Thyroid gland (tissue), 4 donors: ENCODE measurements at regions not wholly inside any gene's neighbourhood (a gene's known extent, or its start where the extent isn't known, plus 50 kb on each side); places are given as distances from the start of the nearest gene placed in this dataset.
A peak's percentile ranks its signal among the peaks of the same experiment; 100 is the strongest.

Experiments used
- DNase-seq, 2 donors: peaks; one replicate each; pipeline ENCODE4 v3.0.0-alpha.2; 2019
- H3K27ac ChIP-seq, 3 donors: fragments of 200-600 bp; sonication (generic); 1 replicate in 2 of 3; 2 replicates in 1 of 3; pipeline ENCODE4 v1.5.1; 2016 to 2019; ENCODE audit warnings: mild to moderate bottlenecking in 1 of 3, moderate library complexity in 1 of 3
- H3K27me3 ChIP-seq: fragments of 200-600 bp; sonication (generic); one replicate; pipeline ENCODE4 v1.5.1; 2019
- H3K36me3 ChIP-seq, 2 donors: fragments of 200-600 bp; sonication (generic); one replicate each; pipeline ENCODE4 v1.5.1; 2016 to 2019
- H3K4me1 ChIP-seq, 2 donors: fragments of 200-600 bp; sonication (generic); one replicate each; pipeline ENCODE4 v1.5.1; 2017 to 2019
- H3K4me3 ChIP-seq, 3 donors: fragments of 200-600 bp; sonication (generic); replicated peaks in 1 of 3; 1 replicate in 2 of 3; 2 replicates in 1 of 3; pipeline ENCODE4 v1.5.1; 2016; ENCODE audit warnings: mild to moderate bottlenecking in 1 of 3
- H3K9me3 ChIP-seq: fragments of 200-600 bp; sonication (generic); one replicate; pipeline ENCODE4 v1.5.1; 2017
- CTCF ChIP-seq, 6 experiments: fragments of 200-600 bp in 3 of 6; fragments of 450-650 bp in 3 of 6; sonication (generic) in 3 of 6; IDR thresholded peaks; one replicate each; pipeline ENCODE4 v1.5.1; 2016 to 2019; ENCODE audit warnings: antibody characterized with exemption in 6 of 6, mild to moderate bottlenecking in 2 of 6, inconsistent platforms in 1 of 6, moderate library complexity in 1 of 6
- POLR2A ChIP-seq, 2 donors: fragments of 450-650 bp; IDR thresholded peaks; one replicate each; pipeline ENCODE4 v1.6.1; 2017; ENCODE audit warnings: antibody characterized with exemption in 2 of 2, mild to moderate bottlenecking in 2 of 2, moderate library complexity in 1 of 2
- WGBS, 2 donors: methylation state at CpG; one replicate each; pipeline ENCODE4 v1.1.5; 2017; 5-methylcytosine and 5-hydroxymethylcytosine counted together
- intact Hi-C: fragments of 100-400 bp; cut with DNase I; formaldehyde crosslinking; loops from one replicate; pipeline ENCODE4 v1.15.1; 2023

GRCh38 chr9:12403721-12404120 is 289.5 kb upstream of the TYRP1 start:
- Histone ChIP-seq H3K36me3 (no peaks in the 10 kb centered on the region), H3K27me3 (no peaks in the 10 kb centered on the region), H3K27ac (no peak overlapping the region), H3K4me3 (no peak overlapping the region), H3K4me1 (no peaks in the 10 kb centered on the region), H3K9me3 (no peaks in the 10 kb centered on the region)
- WGBS, 2 donors: 45 to 48% methylated on average over 2 of the region's 2 CpGs
- intact Hi-C loops: no loop called here
- no peak for DNase-seq
- TF ChIP-seq CTCF (IDR thresholded peaks at IDR 0.05): no peak
- no peak for TF ChIP-seq POLR2A (IDR thresholded peaks at IDR 0.05)

- Histone ChIP-seq H3K27me3 (no peaks in the 10 kb centered on the region), H3K9me3 (no peaks in the 10 kb centered on the region), H3K4me3 (no peak overlapping the region), H3K36me3 (no peaks in the 10 kb centered on the region), H3K4me1 (peaks cover 6 to 8% of the 10 kb centered on the region in 2 donors), H3K27ac (no peak overlapping the region)
- no peak for DNase-seq
- intact Hi-C loops: no loop called here
- 71 to 79% methylated on average over 2 of the region's 2 CpGs for WGBS, 2 donors
- TF ChIP-seq CTCF (IDR thresholded peaks at IDR 0.05): no peak
- TF ChIP-seq POLR2A (IDR thresholded peaks at IDR 0.05): no peak
These were observed 279.2 kb upstream of the TYRP1 start for GRCh38 chr9:12413986-12414385.

- peaks cover 6 to 8% of the 10 kb centered on the region in 2 donors for H3K4me1 ChIP-seq
- H3K4me3 ChIP-seq: no peak overlapping the region
- H3K27me3 ChIP-seq: no peaks in the 10 kb centered on the region
- no peaks in the 10 kb centered on the region for H3K9me3 ChIP-seq
- no peak for DNase-seq
- 21 to 31% methylated on average over 7 of the region's 7 CpGs for WGBS, 2 donors
- no peak for TF ChIP-seq POLR2A (IDR thresholded peaks at IDR 0.05)
- no peak for TF ChIP-seq CTCF (IDR thresholded peaks at IDR 0.05)
- peak overlapping the region in 1 of 3 donors; percentile 23 for H3K27ac ChIP-seq
- intact Hi-C loops: no loop called here
- H3K36me3 ChIP-seq: no peaks in the 10 kb centered on the region
These were observed 278.7 kb upstream of the TYRP1 start for GRCh38 chr9:12414514-12414913.

GRCh38 chr9:12415361-12415760 is 277.8 kb upstream of the TYRP1 start:
- no peak for DNase-seq
- H3K9me3 ChIP-seq: no peaks in the 10 kb centered on the region
- WGBS, 2 donors: 97% methylated on average over 2 of the region's 2 CpGs
- peaks cover 6 to 8% of the 10 kb centered on the region in 2 donors for H3K4me1 ChIP-seq
- no peaks in the 10 kb centered on the region for H3K27me3 ChIP-seq
- H3K27ac ChIP-seq: no peak overlapping the region
- intact Hi-C loops: no loop called here
- no peaks in the 10 kb centered on the region for H3K36me3 ChIP-seq
- H3K4me3 ChIP-seq: no peak overlapping the region
- no peak for TF ChIP-seq POLR2A (IDR thresholded peaks at IDR 0.05)

- TF ChIP-seq POLR2A (IDR thresholded peaks at IDR 0.05) (no peak), CTCF (IDR thresholded peaks at IDR 0.05) (no peak)
- intact Hi-C loops: no loop called here
- no peak for DNase-seq
- Histone ChIP-seq H3K4me3 (no peak overlapping the region), H3K9me3 (no peaks in the 10 kb centered on the region), H3K36me3 (no peaks in the 10 kb centered on the region), H3K4me1 (peaks cover 6 to 8% of the 10 kb centered on the region in 2 donors), H3K27ac (no peak overlapping the region), H3K27me3 (no peaks in the 10 kb centered on the region)
- WGBS, 2 donors: 98 to 100% methylated on average over 2 of the region's 2 CpGs
These were observed 276.5 kb upstream of the TYRP1 start for GRCh38 chr9:12416716-12417115.

- H3K4me3 ChIP-seq: no peak overlapping the region
- no peak overlapping the region for H3K27ac ChIP-seq
- 79 to 84% methylated on average over 4 of the region's 4 CpGs for WGBS, 2 donors
- H3K4me1 ChIP-seq: no peaks in the 10 kb centered on the region
- H3K36me3 ChIP-seq: no peaks in the 10 kb centered on the region
- no peak for TF ChIP-seq CTCF (IDR thresholded peaks at IDR 0.05)
- no peak for TF ChIP-seq POLR2A (IDR thresholded peaks at IDR 0.05)
- intact Hi-C loops: no loop called here
- no peaks in the 10 kb centered on the region for H3K27me3 ChIP-seq
- H3K9me3 ChIP-seq: no peaks in the 10 kb centered on the region
- DNase-seq: no peak
These were observed 268.9 kb upstream of the TYRP1 start for GRCh38 chr9:12424243-12424642.
